ENCODE measurements at regions not wholly inside any gene's neighbourhood (a gene's known extent, or its start where the extent isn't known, plus 50 kb on each side); places are given as distances from the start of the nearest gene placed in this dataset.

GRCh38 chr20:1833216-1833615 is 62.0 kb upstream of the SIRPA start:
- H3K27ac ChIP-seq (ENCODE audit: low read depth, low read length, poor library complexity, severe bottlenecking): no peak overlapping the region
- H3K79me2 ChIP-seq (ENCODE audit: insufficient read depth, low read length): no peaks in the 10 kb centered on the region
- no peaks in the 10 kb centered on the region for H3K9me2 ChIP-seq (ENCODE audit: low read depth, low read length)
- H3K36me3 ChIP-seq (ENCODE audit: insufficient read depth, low read length): no peaks in the 10 kb centered on the region
- H3K27me3 ChIP-seq (ENCODE audit: insufficient read depth, low read length): no peaks in the 10 kb centered on the region
- no peak overlapping the region for H3K9ac ChIP-seq (ENCODE audit: low read length)
- no peaks in the 10 kb centered on the region for H3K4me1 ChIP-seq (ENCODE audit: insufficient read depth, low read length, severe bottlenecking)
- no peak overlapping the region for H3K4me2 ChIP-seq (ENCODE audit: low read length)
- TF ChIP-seq EZH2 (IDR thresholded peaks at IDR 0.05; ENCODE audit: borderline replicate concordance, low read length): no peak
- TF ChIP-seq CTCF (IDR thresholded peaks at IDR 0.05; ENCODE audit: low read length): no peak
- no peaks in the 10 kb centered on the region for H4K20me1 ChIP-seq (ENCODE audit: insufficient read depth, low read length)
- H2AFZ ChIP-seq (ENCODE audit: low read length): no peak overlapping the region
- no peaks in the 10 kb centered on the region for H3K9me3 ChIP-seq (ENCODE audit: low read length)
- H3F3A ChIP-seq (ENCODE audit: insufficient read depth, low read length): no peaks in the 10 kb centered on the region
- no peak overlapping the region for H3K4me3 ChIP-seq (ENCODE audit: low read depth, low read length, poor library complexity, severe bottlenecking)

DNA sequence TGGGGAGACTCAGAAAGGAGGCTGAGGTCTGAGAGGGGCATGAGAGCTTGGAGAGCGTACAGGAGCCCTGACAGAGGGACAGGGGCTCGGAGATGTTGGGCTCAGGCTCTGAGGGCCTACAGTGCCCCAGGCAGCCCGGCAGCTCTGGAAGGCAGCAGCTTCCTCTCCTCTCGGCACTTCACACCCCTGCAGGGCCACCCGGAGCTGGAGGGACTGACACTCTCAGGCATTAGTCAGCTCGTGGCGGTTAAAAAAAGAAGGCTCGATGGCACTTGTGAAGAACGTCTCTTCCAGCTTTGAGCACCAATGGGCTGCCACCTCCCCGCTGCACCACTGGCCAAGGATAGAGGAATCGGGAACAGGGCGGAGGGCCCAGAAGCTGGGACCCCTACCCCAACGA is 62.6 kb upstream of the SIRPA start:
- Histone ChIP-seq H3K27me3 (ENCODE audit: insufficient read depth, low read length) (no peaks in the 10 kb centered on the region), H3K36me3 (ENCODE audit: insufficient read depth, low read length) (no peaks in the 10 kb centered on the region), H3K4me3 (ENCODE audit: low read depth, low read length, poor library complexity, severe bottlenecking) (no peak overlapping the region), H3K27ac (ENCODE audit: low read depth, low read length, poor library complexity, severe bottlenecking) (no peak overlapping the region), H3F3A (ENCODE audit: insufficient read depth, low read length) (no peaks in the 10 kb centered on the region), H3K9ac (ENCODE audit: low read length) (no peak overlapping the region), H3K9me2 (ENCODE audit: low read depth, low read length) (no peaks in the 10 kb centered on the region), H2AFZ (ENCODE audit: low read length) (no peak overlapping the region), H3K9me3 (ENCODE audit: low read length) (no peaks in the 10 kb centered on the region), H4K20me1 (ENCODE audit: insufficient read depth, low read length) (no peaks in the 10 kb centered on the region), H3K4me1 (ENCODE audit: insufficient read depth, low read length, severe bottlenecking) (no peaks in the 10 kb centered on the region), H3K79me2 (ENCODE audit: insufficient read depth, low read length) (no peaks in the 10 kb centered on the region), H3K4me2 (ENCODE audit: low read length) (no peak overlapping the region)
- no peak for TF ChIP-seq CTCF (IDR thresholded peaks at IDR 0.05; ENCODE audit: low read length)
- TF ChIP-seq EZH2 (IDR thresholded peaks at IDR 0.05; ENCODE audit: borderline replicate concordance, low read length): no peak

DNA sequence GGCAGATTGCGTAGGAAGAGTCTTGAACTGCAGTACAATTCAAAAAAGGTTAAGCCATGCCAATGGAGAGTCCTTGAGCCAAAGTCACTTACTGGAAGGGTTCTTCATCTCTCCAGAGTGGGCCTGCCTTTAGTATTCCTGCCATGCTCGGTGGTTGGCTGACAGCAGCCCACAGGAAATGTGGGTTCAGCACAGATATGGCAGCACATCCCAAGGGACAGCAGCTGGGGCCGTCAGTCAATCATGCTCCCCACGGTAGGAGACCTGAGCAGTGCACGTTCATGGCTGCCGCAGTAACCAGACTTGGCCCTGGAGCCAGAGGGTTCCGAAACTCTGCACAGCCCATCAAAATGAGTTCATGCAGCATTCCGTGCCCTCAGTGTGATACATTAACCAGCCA is 63.6 kb upstream of the SIRPA start:
- no peaks in the 10 kb centered on the region for H3K27me3 ChIP-seq (ENCODE audit: insufficient read depth, low read length)
- H3K4me2 ChIP-seq (ENCODE audit: low read length): no peak overlapping the region
- no peaks in the 10 kb centered on the region for H3K4me1 ChIP-seq (ENCODE audit: insufficient read depth, low read length, severe bottlenecking)
- H3K9me2 ChIP-seq (ENCODE audit: low read depth, low read length): no peaks in the 10 kb centered on the region
- TF ChIP-seq CTCF (IDR thresholded peaks at IDR 0.05; ENCODE audit: low read length) (no peak), EZH2 (IDR thresholded peaks at IDR 0.05; ENCODE audit: borderline replicate concordance, low read length) (no peak)
- H3K79me2 ChIP-seq (ENCODE audit: insufficient read depth, low read length): no peaks in the 10 kb centered on the region
- no peak overlapping the region for H3K9ac ChIP-seq (ENCODE audit: low read length)
- no peak overlapping the region for H2AFZ ChIP-seq (ENCODE audit: low read length)
- no peaks in the 10 kb centered on the region for H4K20me1 ChIP-seq (ENCODE audit: insufficient read depth, low read length)
- no peaks in the 10 kb centered on the region for H3K9me3 ChIP-seq (ENCODE audit: low read length)
- no peak overlapping the region for H3K4me3 ChIP-seq (ENCODE audit: low read depth, low read length, poor library complexity, severe bottlenecking)
- H3K27ac ChIP-seq (ENCODE audit: low read depth, low read length, poor library complexity, severe bottlenecking): no peak overlapping the region
- H3K36me3 ChIP-seq (ENCODE audit: insufficient read depth, low read length): no peaks in the 10 kb centered on the region
- H3F3A ChIP-seq (ENCODE audit: insufficient read depth, low read length): no peaks in the 10 kb centered on the region

Measured in OCI-LY1 (cell line).